ES-I3 (cell line): ENCODE measurements at regions not wholly inside any gene's neighbourhood (a gene's known extent, or its start where the extent isn't known, plus 50 kb on each side); places are given as distances from the start of the nearest gene placed in this dataset.

ENCODE experiments used
- H3K36me3 ChIP-seq: 2 replicates; pipeline ENCODE4 v1.6.1; 2013; ENCODE audit warnings: mild to moderate bottlenecking, low read length, control low read depth, moderate library complexity; ENCODE audit not compliant: insufficient read depth
- H3K4me1 ChIP-seq: 2 replicates; pipeline ENCODE4 v1.6.1; 2013; ENCODE audit warnings: mild to moderate bottlenecking, control low read depth, low read length; ENCODE audit not compliant: insufficient read depth
- H3K9ac ChIP-seq: 2 replicates; pipeline ENCODE4 v1.6.1; 2013; ENCODE audit warnings: low read depth, mild to moderate bottlenecking, low read length, moderate library complexity
- H3K9me3 ChIP-seq: 2 replicates; pipeline ENCODE4 v1.6.1; 2013; ENCODE audit warnings: mild to moderate bottlenecking, low read length, moderate library complexity; ENCODE audit not compliant: control insufficient read depth, insufficient read depth

DNA sequence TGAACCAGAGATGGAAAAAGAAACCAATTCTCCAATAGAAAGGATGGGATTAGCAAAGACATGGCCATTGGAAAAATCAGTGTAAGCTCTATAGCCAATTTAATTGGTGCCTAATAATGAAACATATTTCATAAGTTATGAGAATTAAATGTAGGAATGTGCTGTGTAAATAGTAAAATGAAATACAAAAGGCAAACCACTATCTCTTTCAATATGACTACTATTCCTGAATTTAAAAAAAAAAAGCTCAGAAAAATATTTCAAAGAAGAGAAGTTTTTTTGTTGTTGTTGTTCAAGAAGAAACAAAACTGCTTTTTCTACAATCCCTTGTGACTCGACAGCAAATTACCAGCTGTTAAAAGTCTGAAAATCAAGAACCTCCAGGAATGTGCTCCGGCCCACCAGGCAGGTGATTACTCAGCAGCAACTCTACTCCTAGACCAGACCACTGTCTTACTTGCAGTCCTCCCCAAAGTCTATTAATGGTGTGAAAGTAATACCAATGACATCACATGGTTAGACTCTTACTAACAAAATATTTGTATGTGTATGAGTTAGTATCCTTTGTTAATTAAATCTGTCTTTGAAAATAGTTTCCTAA is 362.4 kb downstream of the KCTD12 start:
- no peaks in the 10 kb centered on the region for H3K36me3 ChIP-seq
- H3K9ac ChIP-seq = no peak overlapping the region
- H3K9me3 ChIP-seq = no peaks in the 10 kb centered on the region
- peaks cover 7% of the 10 kb centered on the region; the same call in 1 of the 2 replicates for H3K4me1 ChIP-seq

GRCh38 chr13:76522083-76522755 is 364.0 kb downstream of the KCTD12 start:
- Histone ChIP-seq H3K36me3 (no peaks in the 10 kb centered on the region), H3K9ac (no peak overlapping the region), H3K9me3 (no peaks in the 10 kb centered on the region), H3K4me1 (peaks cover 7% of the 10 kb centered on the region; the same call in 1 of the 2 replicates)

GRCh38 chr13:76519685-76520084 is 366.5 kb downstream of the KCTD12 start:
- peaks cover 20% of the 10 kb centered on the region for H3K4me1 ChIP-seq
- H3K9ac ChIP-seq = no peak overlapping the region
- no peaks in the 10 kb centered on the region for H3K9me3 ChIP-seq
- no peaks in the 10 kb centered on the region for H3K36me3 ChIP-seq

DNA sequence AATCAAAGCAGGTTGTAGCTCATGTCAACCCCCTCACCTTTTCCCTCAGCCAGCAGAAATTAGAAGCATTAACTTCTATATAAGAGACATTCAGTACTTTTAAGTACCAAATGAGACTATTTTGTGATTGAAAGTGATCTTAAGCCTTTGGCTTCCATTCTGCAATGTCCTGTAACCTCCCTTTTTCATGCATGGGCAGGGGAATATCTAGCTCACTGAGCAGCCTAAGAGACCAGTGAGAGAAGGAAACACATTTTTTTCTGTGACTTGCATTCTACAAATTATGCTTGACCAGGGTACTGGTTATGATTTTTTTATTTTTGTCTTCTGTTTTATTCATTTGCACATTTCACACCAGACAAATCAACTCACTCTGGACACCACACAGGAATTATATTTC is 369.6 kb downstream of the KCTD12 start:
- H3K4me1 ChIP-seq = peaks cover 13% of the 10 kb centered on the region
- H3K9me3 ChIP-seq = no peaks in the 10 kb centered on the region
- H3K9ac ChIP-seq = no peak overlapping the region
- no peaks in the 10 kb centered on the region for H3K36me3 ChIP-seq

GRCh38 chr13:76516013-76516412 is 370.2 kb downstream of the KCTD12 start:
- Histone ChIP-seq H3K9me3 (no peaks in the 10 kb centered on the region), H3K9ac (no peak overlapping the region), H3K36me3 (no peaks in the 10 kb centered on the region), H3K4me1 (peaks cover 13% of the 10 kb centered on the region)

DNA sequence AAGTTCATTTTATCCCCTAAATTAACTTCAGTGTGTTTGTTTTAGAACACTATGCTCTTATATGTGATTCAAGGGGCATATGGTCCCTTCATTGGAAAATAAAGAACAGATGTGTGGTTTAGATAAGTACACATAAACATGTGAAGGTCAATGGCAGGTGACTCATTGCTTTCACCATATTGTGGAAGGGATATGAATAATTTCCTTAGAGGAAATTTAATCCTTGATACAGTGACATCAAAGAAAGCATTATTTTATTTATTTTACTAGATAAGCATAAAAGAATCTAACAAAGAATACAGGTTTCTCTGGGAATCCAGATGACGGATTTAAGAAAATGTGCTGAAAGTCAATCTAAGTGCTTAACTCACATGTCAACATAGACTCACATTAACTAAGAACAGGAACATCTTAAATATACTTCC is 373.5 kb downstream of the KCTD12 start:
- H3K36me3 ChIP-seq = no peaks in the 10 kb centered on the region
- H3K9me3 ChIP-seq = no peaks in the 10 kb centered on the region
- H3K9ac ChIP-seq = no peak overlapping the region
- H3K4me1 ChIP-seq = peaks cover 13% of the 10 kb centered on the region

DNA sequence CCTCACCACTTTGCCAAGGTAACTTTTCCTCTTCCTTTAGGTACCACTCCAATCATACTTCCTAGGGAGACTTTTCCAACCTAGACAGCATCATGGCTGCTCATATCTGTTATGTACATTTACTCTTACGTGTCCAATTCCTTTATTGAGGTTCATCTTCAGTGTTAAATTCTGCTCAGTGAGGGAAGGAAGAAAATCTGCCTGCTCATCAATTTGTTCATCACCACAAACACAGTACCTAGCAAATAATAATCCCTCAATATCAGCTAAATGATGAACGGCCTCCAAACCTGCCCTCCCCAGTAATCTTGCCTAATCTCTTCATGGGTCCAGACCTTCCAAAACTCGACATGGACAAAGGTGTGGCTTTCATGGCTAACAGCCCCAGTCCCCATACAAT is 380.8 kb downstream of the KCTD12 start:
- H3K36me3 ChIP-seq = no peaks in the 10 kb centered on the region
- H3K4me1 ChIP-seq = peaks cover 6% of the 10 kb centered on the region; the same call in 1 of the 2 replicates
- H3K9me3 ChIP-seq = no peaks in the 10 kb centered on the region
- H3K9ac ChIP-seq = no peak overlapping the region

- no peaks in the 10 kb centered on the region for H3K36me3 ChIP-seq
- peaks cover 7% of the 10 kb centered on the region; the same call in 1 of the 2 replicates for H3K4me1 ChIP-seq
- H3K9ac ChIP-seq = no peak overlapping the region
- no peaks in the 10 kb centered on the region for H3K9me3 ChIP-seq
Measured at GRCh38 chr13:76503766-76504165, 382.4 kb downstream of the KCTD12 start.

DNA sequence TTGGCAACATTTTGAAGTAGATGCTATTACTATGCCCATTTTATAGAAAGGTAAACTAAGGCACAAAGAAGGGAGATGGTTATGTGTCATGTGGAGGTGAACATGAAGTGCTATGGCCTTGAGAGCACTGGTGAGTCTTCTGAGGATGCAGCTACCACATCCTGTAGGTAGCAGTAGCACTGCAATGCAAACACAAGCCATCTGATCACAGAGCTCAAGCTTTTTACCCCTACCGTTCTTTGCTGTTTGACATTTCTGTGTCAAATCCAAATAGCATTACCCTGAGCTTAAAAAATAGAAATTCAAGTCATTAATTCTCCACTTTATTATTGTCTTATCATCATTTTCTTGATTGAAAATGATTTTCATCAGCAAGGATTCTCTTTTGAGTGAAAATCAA is 382.9 kb downstream of the KCTD12 start:
- Histone ChIP-seq H3K9me3 (no peaks in the 10 kb centered on the region), H3K9ac (no peak overlapping the region), H3K4me1 (peaks cover 7% of the 10 kb centered on the region; the same call in 1 of the 2 replicates), H3K36me3 (no peaks in the 10 kb centered on the region)

DNA sequence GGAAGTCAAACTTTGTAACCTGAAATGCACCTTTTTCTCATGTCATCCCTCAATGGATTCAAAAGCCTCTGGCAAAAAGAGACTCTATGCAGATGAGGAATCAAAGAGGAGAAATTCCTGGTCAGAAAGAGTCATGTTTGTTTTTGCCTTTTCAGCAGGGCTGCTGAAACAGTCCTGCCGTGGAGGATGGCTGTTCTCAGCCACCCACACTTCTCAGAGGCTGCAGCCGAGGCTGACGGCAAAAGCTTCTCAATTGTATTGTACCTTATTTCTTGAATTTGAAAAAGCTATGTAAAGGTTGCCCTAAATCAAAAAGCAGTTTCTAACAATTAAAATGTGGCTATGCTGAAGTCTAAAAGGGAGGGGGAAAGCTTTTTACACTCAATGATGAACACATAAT is 385.3 kb downstream of the KCTD12 start:
- Histone ChIP-seq H3K9ac (no peak overlapping the region), H3K36me3 (no peaks in the 10 kb centered on the region), H3K4me1 (peaks cover 7% of the 10 kb centered on the region; the same call in 1 of the 2 replicates), H3K9me3 (no peaks in the 10 kb centered on the region)

- Histone ChIP-seq H3K4me1 (peaks cover 7% of the 10 kb centered on the region; the same call in 1 of the 2 replicates), H3K36me3 (no peaks in the 10 kb centered on the region), H3K9me3 (no peaks in the 10 kb centered on the region), H3K9ac (no peak overlapping the region)
Measured at GRCh38 chr13:76499891-76500290, 386.3 kb downstream of the KCTD12 start.

GRCh38 chr13:76489274-76489673 is 396.9 kb downstream of the KCTD12 start:
- H3K9me3 ChIP-seq = no peaks in the 10 kb centered on the region
- H3K36me3 ChIP-seq = no peaks in the 10 kb centered on the region
- no peak overlapping the region for H3K9ac ChIP-seq
- no peaks in the 10 kb centered on the region for H3K4me1 ChIP-seq

DNA sequence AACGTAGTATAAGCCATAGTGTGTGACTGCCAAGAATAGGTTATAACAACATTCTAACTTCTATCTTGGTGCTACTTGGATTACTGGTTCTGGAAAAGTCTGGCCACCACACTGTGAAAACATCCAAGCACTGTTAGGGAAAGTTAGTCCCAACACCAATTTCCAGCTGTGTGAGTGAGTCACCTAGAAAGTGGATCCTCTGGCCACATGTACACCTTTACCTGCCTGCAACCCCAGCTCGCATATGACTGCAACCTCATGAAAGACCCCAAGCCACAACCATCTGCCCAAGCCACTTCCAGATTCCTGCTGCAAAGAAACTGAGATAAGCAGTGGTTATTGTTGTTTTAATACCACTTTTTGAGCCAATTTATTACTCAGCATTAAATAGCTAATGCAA is 404.5 kb downstream of the KCTD12 start:
- Histone ChIP-seq H3K9ac (no peak overlapping the region), H3K36me3 (no peaks in the 10 kb centered on the region), H3K4me1 (no peaks in the 10 kb centered on the region), H3K9me3 (no peaks in the 10 kb centered on the region)

GRCh38 chr13:76474966-76475365 is 411.2 kb downstream of the KCTD12 start:
- no peak overlapping the region for H3K9ac ChIP-seq
- no peaks in the 10 kb centered on the region for H3K36me3 ChIP-seq
- H3K4me1 ChIP-seq = no peaks in the 10 kb centered on the region
- H3K9me3 ChIP-seq = no peaks in the 10 kb centered on the region

- Histone ChIP-seq H3K9ac (no peak overlapping the region), H3K9me3 (no peaks in the 10 kb centered on the region), H3K4me1 (no peaks in the 10 kb centered on the region), H3K36me3 (no peaks in the 10 kb centered on the region)
Measured at GRCh38 chr13:76474356-76474755, 411.8 kb downstream of the KCTD12 start.
